ENCODE measurements at regions not wholly inside any gene's neighbourhood (a gene's known extent, or its start where the extent isn't known, plus 50 kb on each side); places are given as distances from the start of the nearest gene placed in this dataset.
"Not testable (repeated sequence)": the region's sequence is repeated elsewhere in the genome, so short reads cannot be mapped to it uniquely, and the experiment has no call there.

DNA sequence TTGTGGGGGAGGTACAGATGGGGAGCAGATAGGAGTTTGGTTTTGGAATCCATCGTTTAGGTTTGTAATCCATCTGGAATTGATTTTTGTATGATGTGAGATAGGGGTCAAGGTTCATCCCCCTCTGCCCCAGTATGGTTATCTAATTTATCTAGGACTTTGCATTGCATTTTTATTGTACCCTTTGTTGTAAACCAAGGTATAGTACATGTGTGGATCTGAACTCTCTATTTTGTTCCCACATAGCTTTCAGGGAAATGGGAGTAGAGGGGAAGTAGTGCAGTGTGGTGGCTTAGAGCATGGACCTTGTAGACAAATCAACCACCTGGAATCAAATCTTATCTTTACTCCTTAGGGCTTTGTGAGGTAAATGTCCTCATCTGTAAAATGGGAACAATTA is 65.7 kb downstream of the RAD54L2 start:
- Histone ChIP-seq H4K20me1 (ENCODE audit: insufficient read depth, low read length, poor library complexity, severe bottlenecking) (no peaks in the 10 kb centered on the region), H3F3A (ENCODE audit: low read depth) (no peaks in the 10 kb centered on the region), H2AFZ (ENCODE audit: low read length) (no peak overlapping the region), H3K9ac (ENCODE audit: low read depth, low read length, poor library complexity, severe bottlenecking) (no peak overlapping the region), H3K4me1 (ENCODE audit: insufficient read depth, low read length, poor library complexity, severe bottlenecking) (no peaks in the 10 kb centered on the region), H3K4me3 (ENCODE audit: low read length, poor library complexity, severe bottlenecking) (no peak overlapping the region), H3K4me2 (ENCODE audit: low read depth, low read length, poor library complexity, severe bottlenecking) (no peak overlapping the region), H3K79me2 (ENCODE audit: insufficient read depth, low read length) (peaks cover 33% of the 10 kb centered on the region), H3K36me3 (ENCODE audit: insufficient read depth, low read length) (peaks cover 4% of the 10 kb centered on the region; the same call in 1 of the 2 replicates), H3K27me3 (ENCODE audit: insufficient read depth, low read length, poor library complexity, severe bottlenecking) (no peaks in the 10 kb centered on the region), H3K9me3 (ENCODE audit: insufficient read depth, low read depth, low read length) (no peaks in the 10 kb centered on the region), H3K9me2 (replicated peaks; ENCODE audit: low read depth, low read length) (no peaks in the 10 kb centered on the region)
- TF ChIP-seq EZH2phosphoT487 (IDR thresholded peaks at IDR 0.05; ENCODE audit: borderline replicate concordance): no peak
- TF ChIP-seq, protein P1, sequence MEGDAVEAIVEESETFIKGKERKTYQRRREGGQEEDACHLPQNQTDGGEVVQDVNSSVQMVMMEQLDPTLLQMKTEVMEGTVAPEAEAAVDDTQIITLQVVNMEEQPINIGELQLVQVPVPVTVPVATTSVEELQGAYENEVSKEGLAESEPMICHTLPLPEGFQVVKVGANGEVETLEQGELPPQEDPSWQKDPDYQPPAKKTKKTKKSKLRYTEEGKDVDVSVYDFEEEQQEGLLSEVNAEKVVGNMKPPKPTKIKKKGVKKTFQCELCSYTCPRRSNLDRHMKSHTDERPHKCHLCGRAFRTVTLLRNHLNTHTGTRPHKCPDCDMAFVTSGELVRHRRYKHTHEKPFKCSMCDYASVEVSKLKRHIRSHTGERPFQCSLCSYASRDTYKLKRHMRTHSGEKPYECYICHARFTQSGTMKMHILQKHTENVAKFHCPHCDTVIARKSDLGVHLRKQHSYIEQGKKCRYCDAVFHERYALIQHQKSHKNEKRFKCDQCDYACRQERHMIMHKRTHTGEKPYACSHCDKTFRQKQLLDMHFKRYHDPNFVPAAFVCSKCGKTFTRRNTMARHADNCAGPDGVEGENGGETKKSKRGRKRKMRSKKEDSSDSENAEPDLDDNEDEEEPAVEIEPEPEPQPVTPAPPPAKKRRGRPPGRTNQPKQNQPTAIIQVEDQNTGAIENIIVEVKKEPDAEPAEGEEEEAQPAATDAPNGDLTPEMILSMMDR (conservative IDR thresholded peaks at IDR 0.05; ENCODE audit: low read length): no peak

DNA sequence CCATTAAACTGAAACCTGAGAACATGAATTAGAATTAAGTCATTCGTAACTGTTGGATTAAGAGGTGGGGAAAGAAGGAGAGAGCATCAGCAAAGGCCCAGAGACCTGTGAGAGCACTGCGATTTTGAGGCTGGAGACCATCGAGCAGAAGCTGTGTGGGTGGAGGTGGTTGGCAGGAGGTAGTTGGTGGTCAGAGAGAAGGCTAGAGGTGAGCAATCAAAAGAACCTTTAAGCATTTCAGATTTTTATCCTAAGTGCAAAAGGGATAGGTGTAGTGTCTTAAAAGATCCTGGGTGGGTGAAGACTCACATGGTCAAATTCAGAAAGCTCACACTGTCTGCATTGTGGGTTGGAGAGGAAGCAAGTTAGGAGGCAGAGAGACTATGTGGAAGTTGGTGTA is 65.1 kb upstream of the TEX264 start:
- no peak overlapping the region for H3K9ac ChIP-seq (ENCODE audit: low read depth, low read length, poor library complexity, severe bottlenecking)
- no peaks in the 10 kb centered on the region for H3K4me1 ChIP-seq (ENCODE audit: insufficient read depth, low read length, poor library complexity, severe bottlenecking)
- H3K9me3 ChIP-seq (ENCODE audit: insufficient read depth, low read depth, low read length): no peaks in the 10 kb centered on the region
- no peaks in the 10 kb centered on the region for H3F3A ChIP-seq (ENCODE audit: low read depth)
- TF ChIP-seq, protein P1 (conservative IDR thresholded peaks at IDR 0.05; ENCODE audit: low read length): no peak
- TF ChIP-seq EZH2phosphoT487 (IDR thresholded peaks at IDR 0.05; ENCODE audit: borderline replicate concordance): no peak
- H3K4me2 ChIP-seq (ENCODE audit: low read depth, low read length, poor library complexity, severe bottlenecking): no peak overlapping the region
- H2AFZ ChIP-seq (ENCODE audit: low read length): no peak overlapping the region
- peaks cover 30% of the 10 kb centered on the region; the same call in 1 of the 2 replicates for H3K79me2 ChIP-seq (ENCODE audit: insufficient read depth, low read length)
- H4K20me1 ChIP-seq (ENCODE audit: insufficient read depth, low read length, poor library complexity, severe bottlenecking): no peaks in the 10 kb centered on the region
- H3K4me3 ChIP-seq (ENCODE audit: low read length, poor library complexity, severe bottlenecking): no peak overlapping the region
- no peaks in the 10 kb centered on the region for H3K27me3 ChIP-seq (ENCODE audit: insufficient read depth, low read length, poor library complexity, severe bottlenecking)
- H3K9me2 ChIP-seq (replicated peaks; ENCODE audit: low read depth, low read length): no peaks in the 10 kb centered on the region
- peaks cover 4% of the 10 kb centered on the region; the same call in 1 of the 2 replicates for H3K36me3 ChIP-seq (ENCODE audit: insufficient read depth, low read length)

DNA sequence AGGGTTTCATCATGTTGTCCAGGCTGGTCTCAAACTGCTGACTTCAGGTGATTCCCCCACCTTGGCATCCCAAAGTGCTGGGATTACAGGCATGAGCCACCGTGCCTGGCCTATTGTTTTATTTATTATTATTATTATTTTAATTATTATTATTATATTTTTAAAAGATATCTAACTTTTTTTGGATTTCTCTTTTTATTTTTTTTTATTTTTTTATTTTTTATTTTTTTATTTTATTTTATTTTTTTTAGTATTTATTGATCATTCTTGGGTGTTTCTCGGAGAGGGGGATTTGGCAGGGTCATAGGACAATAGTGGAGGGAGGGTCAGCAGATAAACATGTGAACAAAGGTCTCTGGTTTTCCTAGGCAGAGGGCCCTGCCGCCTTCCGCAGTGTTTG is 64.2 kb upstream of the TEX264 start:
- not testable (repeated sequence) for H3K4me2 ChIP-seq (ENCODE audit: low read depth, low read length, poor library complexity, severe bottlenecking); H3K9me3 ChIP-seq (ENCODE audit: insufficient read depth, low read depth, low read length); H3K36me3 ChIP-seq (ENCODE audit: insufficient read depth, low read length); H3F3A ChIP-seq (ENCODE audit: low read depth); H2AFZ ChIP-seq (ENCODE audit: low read length); H3K4me1 ChIP-seq (ENCODE audit: insufficient read depth, low read length, poor library complexity, severe bottlenecking); H3K27me3 ChIP-seq (ENCODE audit: insufficient read depth, low read length, poor library complexity, severe bottlenecking); H3K9me2 ChIP-seq (replicated peaks; ENCODE audit: low read depth, low read length); H3K4me3 ChIP-seq (ENCODE audit: low read length, poor library complexity, severe bottlenecking); H4K20me1 ChIP-seq (ENCODE audit: insufficient read depth, low read length, poor library complexity, severe bottlenecking); H3K9ac ChIP-seq (ENCODE audit: low read depth, low read length, poor library complexity, severe bottlenecking)
- H3K79me2 ChIP-seq (ENCODE audit: insufficient read depth, low read length): peaks cover 32% of the 10 kb centered on the region; the same call in 1 of the 2 replicates

DNA sequence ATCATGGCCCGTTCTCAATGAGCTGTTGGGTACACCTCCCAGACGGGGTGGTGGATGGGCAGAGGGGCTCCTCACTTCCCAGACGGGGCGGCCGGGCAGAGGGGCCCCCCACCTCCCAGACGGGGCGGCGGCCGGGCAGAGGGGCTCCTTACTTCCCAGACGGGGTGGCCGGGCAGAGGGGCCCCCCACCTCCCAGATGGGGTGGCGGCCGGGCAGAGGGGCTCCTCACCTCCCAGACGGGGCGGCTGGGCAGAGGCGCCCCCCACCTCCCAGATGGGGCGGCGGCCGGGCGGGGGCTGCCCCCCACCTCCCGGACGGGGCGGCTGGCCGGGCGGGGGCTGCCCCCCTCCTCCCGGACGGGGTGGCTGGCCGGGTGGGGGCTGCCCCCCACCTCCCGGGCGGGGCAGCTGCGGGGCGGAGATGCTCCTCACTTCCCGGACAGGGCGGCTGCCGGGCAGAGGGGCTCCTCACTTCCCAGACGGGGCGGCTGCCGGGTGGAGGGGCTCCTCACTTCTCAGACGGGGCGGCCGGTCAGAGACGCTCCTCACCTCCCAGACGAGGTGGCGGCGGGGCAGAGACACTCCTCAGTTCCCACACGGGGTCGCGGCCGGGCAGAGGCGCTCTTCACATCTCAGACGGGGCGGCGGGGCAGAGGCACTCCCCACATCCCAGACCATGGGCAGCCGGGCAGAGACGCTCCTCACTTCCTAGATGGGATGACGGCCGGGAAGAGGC is 63.3 kb upstream of the TEX264 start:
- peaks cover 26% of the 10 kb centered on the region; the same call in 1 of the 2 replicates for H3K79me2 ChIP-seq (ENCODE audit: insufficient read depth, low read length)
- not testable (repeated sequence) for H3K4me2 ChIP-seq (ENCODE audit: low read depth, low read length, poor library complexity, severe bottlenecking); H2AFZ ChIP-seq (ENCODE audit: low read length); H3K9ac ChIP-seq (ENCODE audit: low read depth, low read length, poor library complexity, severe bottlenecking); H3K36me3 ChIP-seq (ENCODE audit: insufficient read depth, low read length); H4K20me1 ChIP-seq (ENCODE audit: insufficient read depth, low read length, poor library complexity, severe bottlenecking); H3K9me3 ChIP-seq (ENCODE audit: insufficient read depth, low read depth, low read length); H3K4me3 ChIP-seq (ENCODE audit: low read length, poor library complexity, severe bottlenecking); H3K4me1 ChIP-seq (ENCODE audit: insufficient read depth, low read length, poor library complexity, severe bottlenecking); H3K9me2 ChIP-seq (replicated peaks; ENCODE audit: low read depth, low read length); H3F3A ChIP-seq (ENCODE audit: low read depth); H3K27me3 ChIP-seq (ENCODE audit: insufficient read depth, low read length, poor library complexity, severe bottlenecking)

All from Loucy (cell line).